ENCODE measurements at regions not wholly inside any gene's neighbourhood (a gene's known extent, or its start where the extent isn't known, plus 50 kb on each side); places are given as distances from the start of the nearest gene placed in this dataset.
A peak's percentile ranks its signal among the peaks of the same experiment; 100 is the strongest.

DNA sequence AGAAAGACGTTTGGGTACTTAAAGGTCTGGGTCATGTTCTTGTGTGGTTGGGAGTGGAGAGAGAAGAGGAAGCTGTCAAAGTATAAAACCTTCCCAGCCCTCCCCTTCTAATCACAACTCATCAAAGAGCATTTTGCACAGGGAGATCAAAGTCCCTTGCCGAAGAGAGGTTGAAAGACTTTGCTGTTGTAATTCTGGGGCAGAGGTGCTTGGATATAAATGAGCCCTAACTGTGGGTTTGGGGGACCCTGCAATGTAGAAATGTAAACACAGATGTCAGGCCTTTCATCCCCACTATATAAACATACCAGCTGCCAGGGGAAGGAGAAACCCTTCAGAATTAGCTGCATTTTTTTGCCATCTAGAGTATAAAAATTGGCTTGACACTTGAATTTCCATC is 182.1 kb downstream of the ETAA1 start:
- Histone ChIP-seq H4K20me1 (ENCODE audit: insufficient read depth, low read length, poor library complexity, severe bottlenecking) (no peaks in the 10 kb centered on the region), H3K4me1 (ENCODE audit: insufficient read depth, low read length, poor library complexity, severe bottlenecking) (no peaks in the 10 kb centered on the region), H3K79me2 (ENCODE audit: insufficient read depth, low read length) (no peaks in the 10 kb centered on the region), H3K9me3 (ENCODE audit: insufficient read depth, low read depth, low read length) (no peaks in the 10 kb centered on the region), H3K36me3 (ENCODE audit: insufficient read depth, low read length) (no peaks in the 10 kb centered on the region), H3K4me3 (ENCODE audit: low read length, poor library complexity, severe bottlenecking) (no peak overlapping the region), H3K4me2 (ENCODE audit: low read depth, low read length, poor library complexity, severe bottlenecking) (no peak overlapping the region), H3F3A (ENCODE audit: low read depth) (no peaks in the 10 kb centered on the region), H3K9me2 (replicated peaks; ENCODE audit: low read depth, low read length) (no peaks in the 10 kb centered on the region), H3K9ac (ENCODE audit: low read depth, low read length, poor library complexity, severe bottlenecking) (no peak overlapping the region), H2AFZ (ENCODE audit: low read length) (no peak overlapping the region), H3K27me3 (ENCODE audit: insufficient read depth, low read length, poor library complexity, severe bottlenecking) (no peaks in the 10 kb centered on the region)
- TF ChIP-seq EZH2phosphoT487 (IDR thresholded peaks at IDR 0.05; ENCODE audit: borderline replicate concordance): no peak
- TF ChIP-seq, protein P1, sequence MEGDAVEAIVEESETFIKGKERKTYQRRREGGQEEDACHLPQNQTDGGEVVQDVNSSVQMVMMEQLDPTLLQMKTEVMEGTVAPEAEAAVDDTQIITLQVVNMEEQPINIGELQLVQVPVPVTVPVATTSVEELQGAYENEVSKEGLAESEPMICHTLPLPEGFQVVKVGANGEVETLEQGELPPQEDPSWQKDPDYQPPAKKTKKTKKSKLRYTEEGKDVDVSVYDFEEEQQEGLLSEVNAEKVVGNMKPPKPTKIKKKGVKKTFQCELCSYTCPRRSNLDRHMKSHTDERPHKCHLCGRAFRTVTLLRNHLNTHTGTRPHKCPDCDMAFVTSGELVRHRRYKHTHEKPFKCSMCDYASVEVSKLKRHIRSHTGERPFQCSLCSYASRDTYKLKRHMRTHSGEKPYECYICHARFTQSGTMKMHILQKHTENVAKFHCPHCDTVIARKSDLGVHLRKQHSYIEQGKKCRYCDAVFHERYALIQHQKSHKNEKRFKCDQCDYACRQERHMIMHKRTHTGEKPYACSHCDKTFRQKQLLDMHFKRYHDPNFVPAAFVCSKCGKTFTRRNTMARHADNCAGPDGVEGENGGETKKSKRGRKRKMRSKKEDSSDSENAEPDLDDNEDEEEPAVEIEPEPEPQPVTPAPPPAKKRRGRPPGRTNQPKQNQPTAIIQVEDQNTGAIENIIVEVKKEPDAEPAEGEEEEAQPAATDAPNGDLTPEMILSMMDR (conservative IDR thresholded peaks at IDR 0.05; ENCODE audit: low read length): no peak

DNA sequence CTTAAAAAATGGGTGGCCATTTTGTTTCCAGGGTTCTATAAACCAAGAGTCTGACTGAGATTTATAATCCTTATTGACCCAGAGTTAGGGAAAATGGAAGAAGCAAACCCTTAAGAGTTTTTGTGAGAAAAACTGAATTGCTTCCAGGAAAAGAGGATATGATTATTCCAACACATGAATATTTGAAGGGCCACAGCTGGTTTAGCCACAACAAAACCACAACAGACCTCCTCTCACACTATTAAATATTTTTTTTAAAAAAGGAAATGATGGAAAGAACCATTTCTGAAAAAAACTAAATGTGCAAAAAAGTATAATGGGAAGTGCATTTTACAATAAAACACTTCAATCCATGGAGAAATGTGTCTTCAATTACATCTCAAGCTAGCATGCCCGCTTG is 182.7 kb downstream of the ETAA1 start:
- Histone ChIP-seq H3K9me3 (ENCODE audit: insufficient read depth, low read depth, low read length) (no peaks in the 10 kb centered on the region), H3K36me3 (ENCODE audit: insufficient read depth, low read length) (no peaks in the 10 kb centered on the region), H2AFZ (ENCODE audit: low read length) (no peak overlapping the region), H3K4me3 (ENCODE audit: low read length, poor library complexity, severe bottlenecking) (no peak overlapping the region), H3K9me2 (replicated peaks; ENCODE audit: low read depth, low read length) (no peaks in the 10 kb centered on the region), H3K9ac (ENCODE audit: low read depth, low read length, poor library complexity, severe bottlenecking) (no peak overlapping the region), H3K27me3 (ENCODE audit: insufficient read depth, low read length, poor library complexity, severe bottlenecking) (no peaks in the 10 kb centered on the region), H4K20me1 (ENCODE audit: insufficient read depth, low read length, poor library complexity, severe bottlenecking) (no peaks in the 10 kb centered on the region), H3K4me1 (ENCODE audit: insufficient read depth, low read length, poor library complexity, severe bottlenecking) (no peaks in the 10 kb centered on the region), H3F3A (ENCODE audit: low read depth) (no peaks in the 10 kb centered on the region), H3K4me2 (ENCODE audit: low read depth, low read length, poor library complexity, severe bottlenecking) (no peak overlapping the region), H3K79me2 (ENCODE audit: insufficient read depth, low read length) (no peaks in the 10 kb centered on the region)
- TF ChIP-seq, protein P1 (conservative IDR thresholded peaks at IDR 0.05; ENCODE audit: low read length): no peak
- TF ChIP-seq EZH2phosphoT487 (IDR thresholded peaks at IDR 0.05; ENCODE audit: borderline replicate concordance): no peak

- no peak overlapping the region for H3K4me3 ChIP-seq (ENCODE audit: low read length, poor library complexity, severe bottlenecking)
- TF ChIP-seq, protein P1 (conservative IDR thresholded peaks at IDR 0.05; ENCODE audit: low read length): peak; percentile 59
- TF ChIP-seq EZH2phosphoT487 (IDR thresholded peaks at IDR 0.05; ENCODE audit: borderline replicate concordance): no peak
- no peaks in the 10 kb centered on the region for H3F3A ChIP-seq (ENCODE audit: low read depth)
- H3K27me3 ChIP-seq (ENCODE audit: insufficient read depth, low read length, poor library complexity, severe bottlenecking): no peaks in the 10 kb centered on the region
- no peaks in the 10 kb centered on the region for H3K9me3 ChIP-seq (ENCODE audit: insufficient read depth, low read depth, low read length)
- no peaks in the 10 kb centered on the region for H3K9me2 ChIP-seq (replicated peaks; ENCODE audit: low read depth, low read length)
- no peaks in the 10 kb centered on the region for H4K20me1 ChIP-seq (ENCODE audit: insufficient read depth, low read length, poor library complexity, severe bottlenecking)
- H3K36me3 ChIP-seq (ENCODE audit: insufficient read depth, low read length): no peaks in the 10 kb centered on the region
- H3K4me1 ChIP-seq (ENCODE audit: insufficient read depth, low read length, poor library complexity, severe bottlenecking): no peaks in the 10 kb centered on the region
- H3K79me2 ChIP-seq (ENCODE audit: insufficient read depth, low read length): no peaks in the 10 kb centered on the region
- H2AFZ ChIP-seq (ENCODE audit: low read length): no peak overlapping the region
- H3K9ac ChIP-seq (ENCODE audit: low read depth, low read length, poor library complexity, severe bottlenecking): no peak overlapping the region
- H3K4me2 ChIP-seq (ENCODE audit: low read depth, low read length, poor library complexity, severe bottlenecking): no peak overlapping the region
These were observed 184.6 kb downstream of the ETAA1 start for GRCh38 chr2:67581751-67582150.
